Heart left ventricle (tissue), 16 donors: ENCODE measurements at regions not wholly inside any gene's neighbourhood (a gene's known extent, or its start where the extent isn't known, plus 50 kb on each side); places are given as distances from the start of the nearest gene placed in this dataset.
A peak's percentile ranks its signal among the peaks of the same experiment; 100 is the strongest.

Experiments
- ATAC-seq, 4 donors: fragments of 200-7000 bp; cut with Tn5 transposase; one replicate each; pipeline ENCODE4 v1.9.1; 2020 to 2022; ENCODE audit warnings: moderate library complexity in 4 of 4, mild to moderate bottlenecking in 3 of 4, moderate number of reproducible peaks in 1 of 4
- DNase-seq, 5 donors: peaks; one replicate each; pipeline ENCODE4 v3.0.0-alpha.2; 2020
- H3K27ac ChIP-seq, 12 donors: fragments of 200-600 bp; sonication (generic) in 4 of 12; one replicate each; pipeline versions ENCODE4 v1.5.0 to v1.8.0; 2016 to 2022; ENCODE audit warnings: mild to moderate bottlenecking in 2 of 12
- H3K27me3 ChIP-seq, 9 donors: fragments of 200-600 bp; sonication (generic) in 2 of 9; one replicate each; pipeline versions ENCODE4 v1.5.1 to v1.8.0; 2016 to 2022; ENCODE audit warnings: mild to moderate bottlenecking in 3 of 9
- H3K36me3 ChIP-seq, 9 donors: fragments of 200-600 bp; sonication (generic) in 2 of 9; one replicate each; pipeline versions ENCODE4 v1.5.0 to v1.8.0; 2018 to 2022; ENCODE audit warnings: mild to moderate bottlenecking in 2 of 9
- H3K4me1 ChIP-seq, 12 donors: fragments of 200-600 bp; sonication (generic) in 4 of 12; one replicate each; pipeline versions ENCODE4 v1.5.0 to v1.8.0; 2016 to 2022; ENCODE audit warnings: mild to moderate bottlenecking in 3 of 12
- H3K4me3 ChIP-seq, 12 donors: fragments of 200-600 bp; sonication (generic) in 4 of 12; one replicate each; pipeline versions ENCODE4 v1.5.0 to v1.8.0; 2017 to 2022; ENCODE audit warnings: mild to moderate bottlenecking in 9 of 12, moderate library complexity in 4 of 12
- H3K9me3 ChIP-seq, 12 donors: fragments of 200-600 bp; sonication (generic) in 4 of 12; one replicate each; pipeline versions ENCODE4 v1.5.0 to v1.8.0; 2016 to 2022; ENCODE audit warnings: mild to moderate bottlenecking in 1 of 12
- POLR2A ChIP-seq, 2 donors: fragments of 450-650 bp; IDR thresholded peaks; one replicate each; pipeline ENCODE4 v1.6.1; 2017; ENCODE audit warnings: antibody characterized with exemption in 2 of 2, mild to moderate bottlenecking in 2 of 2, moderate library complexity in 2 of 2
- WGBS, 4 donors: extraction: QIAGEN DNeasy Blood & Tissue Kit in 2 of 4; methylation state at CpG; one replicate each; pipeline versions ENCODE4 v1.1.5 to v1.1.7; 2013 to 2018; 5-methylcytosine and 5-hydroxymethylcytosine counted together
- intact Hi-C, 10 donors: fragments of 100-400 bp; cut with DNase I; formaldehyde crosslinking; loops; one replicate each; pipeline versions ENCODE4 v1.11.1 to v1.14.2; 2022
- TF ChIP-seq, protein P1 (sequence below), 12 donors: fragments of 200-600 bp; sonication (generic) in 4 of 12; IDR thresholded peaks; one replicate each; pipeline versions ENCODE4 v1.5.0 to v1.8.0; 2018 to 2022; ENCODE audit warnings: antibody characterized with exemption in 12 of 12, mild to moderate bottlenecking in 5 of 12
- donor health status: ischemic (EF 13 %, LVEDD 7.1; RV severe dilation, severe dysfunction).
- donor health status: healthy with polysubstance abuse.
- donor health status: DM: no; HTN: yes; CAD: no.
- donor health status: DM: no; HTN: no; CAD: no.
- donor health status: ischemic (EF 25% LVEDD 6.9; RV normal size, moderate dysfunction).
- donor health status: ischemic (EF 25% LVEDD 5.7; RV mildly dilated, moderate dysfunction).
- donor health status: healthy.
- donor health status: DM: yes; HTN: yes; CAD: no.
- donor health status: ischemic (EF 35%, LVEDD 5.7; RV mildly dilated, moderate dysfunction).
- donor health status: nonischemic (EF 11% LVEDD 7.7; RV severe dilation, severe dysfunction).
- donor health status: DM: yes; HTN: yes; CAD: no.
- donor health status: PGD.
- donor health status: ischemic (EF 29% LVEDD 5.4; RV normal size, mild dysfunction).
- donor health status: nonischemic (EF 23%, LVEDD 6.1; RV moderate dilation, normal function).

DNA sequence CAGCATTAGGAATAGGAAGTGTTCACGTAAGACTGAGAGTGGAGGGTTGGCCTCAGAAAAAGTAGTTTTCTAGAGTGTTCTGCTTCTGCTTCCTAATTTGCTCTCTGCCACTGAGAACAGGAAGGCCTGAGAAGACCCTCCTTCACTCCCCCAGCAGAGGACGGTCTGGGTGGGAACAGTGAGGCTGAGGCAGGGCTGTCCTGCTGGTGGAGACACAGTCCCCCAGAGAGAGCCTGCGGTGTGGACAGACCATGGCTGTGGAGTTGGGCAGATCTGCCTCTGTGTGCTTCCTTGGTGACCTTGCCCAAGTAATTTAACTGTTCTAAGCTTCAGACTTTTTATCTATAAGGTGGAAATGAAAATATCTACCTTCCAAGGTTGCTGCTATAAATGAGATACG is 182.3 kb downstream of the DACT1 start:
- WGBS, 4 donors = 70 to 88% (median 78%) methylated on average over 4 of the region's 4 CpGs
- intact Hi-C loops = no loop called here
- no peak overlapping the region for H3K4me3 ChIP-seq

GRCh38 chr14:58821421-58821820 is 183.7 kb downstream of the DACT1 start:
- Histone ChIP-seq H3K36me3 (no peaks in the 10 kb centered on the region), H3K27ac (no peak overlapping the region), H3K27me3 (no peaks in the 10 kb centered on the region), H3K9me3 (peaks cover 0 to under 1% (median 0%) of the 10 kb centered on the region in 12 donors), H3K4me3 (no peak overlapping the region), H3K4me1 (peaks cover 0 to under 1% (median 0%) of the 10 kb centered on the region in 12 donors)
- 89 to 93% (median 91%) methylated on average over 3 of the region's 3 CpGs for WGBS, 4 donors
- DNase-seq (no peak), ATAC-seq (no peak)
- intact Hi-C loops = no loop called here
- TF ChIP-seq, protein P1, sequence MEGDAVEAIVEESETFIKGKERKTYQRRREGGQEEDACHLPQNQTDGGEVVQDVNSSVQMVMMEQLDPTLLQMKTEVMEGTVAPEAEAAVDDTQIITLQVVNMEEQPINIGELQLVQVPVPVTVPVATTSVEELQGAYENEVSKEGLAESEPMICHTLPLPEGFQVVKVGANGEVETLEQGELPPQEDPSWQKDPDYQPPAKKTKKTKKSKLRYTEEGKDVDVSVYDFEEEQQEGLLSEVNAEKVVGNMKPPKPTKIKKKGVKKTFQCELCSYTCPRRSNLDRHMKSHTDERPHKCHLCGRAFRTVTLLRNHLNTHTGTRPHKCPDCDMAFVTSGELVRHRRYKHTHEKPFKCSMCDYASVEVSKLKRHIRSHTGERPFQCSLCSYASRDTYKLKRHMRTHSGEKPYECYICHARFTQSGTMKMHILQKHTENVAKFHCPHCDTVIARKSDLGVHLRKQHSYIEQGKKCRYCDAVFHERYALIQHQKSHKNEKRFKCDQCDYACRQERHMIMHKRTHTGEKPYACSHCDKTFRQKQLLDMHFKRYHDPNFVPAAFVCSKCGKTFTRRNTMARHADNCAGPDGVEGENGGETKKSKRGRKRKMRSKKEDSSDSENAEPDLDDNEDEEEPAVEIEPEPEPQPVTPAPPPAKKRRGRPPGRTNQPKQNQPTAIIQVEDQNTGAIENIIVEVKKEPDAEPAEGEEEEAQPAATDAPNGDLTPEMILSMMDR (IDR thresholded peaks at IDR 0.05) = no peak
- TF ChIP-seq POLR2A (IDR thresholded peaks at IDR 0.05) = no peak

More for the DNA sequence above, 182.3 kb downstream of the DACT1 start:
- no peaks in the 10 kb centered on the region for H3K27me3 ChIP-seq
- peaks cover 0 to 11% (median 0%) of the 10 kb centered on the region in 12 donors for H3K4me1 ChIP-seq
- ATAC-seq = no peak
- no peak for DNase-seq
- peaks cover 0 to 2% (median 0%) of the 10 kb centered on the region in 12 donors for H3K9me3 ChIP-seq
- H3K36me3 ChIP-seq = no peaks in the 10 kb centered on the region
- TF ChIP-seq, protein P1 (IDR thresholded peaks at IDR 0.05) = no peak
- no peak for TF ChIP-seq POLR2A (IDR thresholded peaks at IDR 0.05)
- no peak overlapping the region for H3K27ac ChIP-seq

- intact Hi-C loops = no loop called here
- WGBS, 4 donors = 76 to 92% (median 90%) methylated on average over 2 of the region's 2 CpGs
- no peak for ATAC-seq
These were observed 185.1 kb downstream of the DACT1 start for GRCh38 chr14:58822856-58823255.

DNA sequence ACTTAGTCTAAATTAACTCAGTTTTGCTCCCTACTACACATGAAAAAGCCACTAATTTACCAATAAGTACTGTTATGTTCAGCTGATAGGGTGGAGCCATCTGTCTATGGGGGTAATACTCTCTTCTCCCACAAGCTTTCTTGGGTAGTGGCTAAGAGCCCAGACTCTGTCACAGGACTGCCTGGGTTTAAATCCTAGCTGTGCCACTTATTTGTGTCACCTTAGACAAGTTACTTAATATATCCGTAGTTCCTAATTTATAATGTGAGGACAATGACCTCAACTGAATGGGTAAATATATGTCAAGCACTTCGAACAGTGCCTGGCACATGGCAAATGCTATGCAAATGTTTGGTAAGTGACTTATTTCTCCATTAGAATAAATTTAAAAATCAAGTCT is 185.6 kb downstream of the DACT1 start:
- Histone ChIP-seq H3K36me3 (no peaks in the 10 kb centered on the region), H3K9me3 (peaks cover 0 to 9% (median 2%) of the 10 kb centered on the region in 12 donors), H3K4me3 (no peak overlapping the region), H3K27me3 (no peaks in the 10 kb centered on the region), H3K27ac (no peak overlapping the region), H3K4me1 (no peaks in the 10 kb centered on the region)
- intact Hi-C loops = no loop called here
- TF ChIP-seq, protein P1 (IDR thresholded peaks at IDR 0.05) = no peak
- TF ChIP-seq POLR2A (IDR thresholded peaks at IDR 0.05) = no peak
- DNase-seq (no peak), ATAC-seq (peak in 2 of 4 donors; percentile 27 to 53)
- 71 to 83% (median 78%) methylated on average over 2 of the region's 2 CpGs for WGBS, 4 donors

More at GRCh38 chr14:58822856-58823255, 185.1 kb downstream of the DACT1 start:
- TF ChIP-seq, protein P1 (IDR thresholded peaks at IDR 0.05) = no peak
- TF ChIP-seq POLR2A (IDR thresholded peaks at IDR 0.05) = no peak
- no peaks in the 10 kb centered on the region for H3K27me3 ChIP-seq
- H3K4me1 ChIP-seq = no peaks in the 10 kb centered on the region
- no peaks in the 10 kb centered on the region for H3K36me3 ChIP-seq
- no peak for DNase-seq
- H3K4me3 ChIP-seq = no peak overlapping the region
- peaks cover 0 to 9% (median 2%) of the 10 kb centered on the region in 12 donors for H3K9me3 ChIP-seq
- no peak overlapping the region for H3K27ac ChIP-seq
